ENCODE measurements at regions not wholly inside any gene's neighbourhood (a gene's known extent, or its start where the extent isn't known, plus 50 kb on each side); places are given as distances from the start of the nearest gene placed in this dataset.

- no peak overlapping the region for H3K27ac ChIP-seq (ENCODE audit: low read depth in 1 of 2, low read length in 2 of 2)
- no peaks in the 10 kb centered on the region for H3K4me1 ChIP-seq (ENCODE audit: control insufficient read depth in 4 of 4, insufficient read depth in 4 of 4, low read length in 3 of 4)
- H3K27me3 ChIP-seq (ENCODE audit: control insufficient read depth in 4 of 4, insufficient read depth in 4 of 4, low read length in 3 of 4): no peaks in the 10 kb centered on the region
- no peak for DNase-seq (ENCODE audit: low spot score)
- H3K9me3 ChIP-seq (ENCODE audit: control insufficient read depth in 4 of 4, low read length in 3 of 4): peaks cover 0 to 4% (median 0%) of the 10 kb centered on the region in 4 donors
- H3K4me3 ChIP-seq (ENCODE audit: low read depth in 1 of 3, low read length in 3 of 3): no peak overlapping the region
- no peak overlapping the region for H3K9ac ChIP-seq (ENCODE audit: low read depth in 1 of 2, low read length in 2 of 2)
- H3K36me3 ChIP-seq (ENCODE audit: control insufficient read depth in 4 of 4, insufficient read depth in 3 of 4, low read depth in 1 of 4, low read length in 3 of 4): no peaks in the 10 kb centered on the region
- no peak for TF ChIP-seq HNF4G (IDR thresholded peaks at IDR 0.05)
- TF ChIP-seq MAX (IDR thresholded peaks at IDR 0.05): no peak
Observed at GRCh38 chr11:111026241-111026640, 219.3 kb upstream of the POU2AF2 start.

GRCh38 chr11:111021131-111021530, 224.4 kb upstream of the POU2AF2 start:
- H3K4me3 ChIP-seq (ENCODE audit: low read depth in 1 of 3, low read length in 3 of 3): no peak overlapping the region
- TF ChIP-seq RXRA (IDR thresholded peaks at IDR 0.05) (no peak), HNF4A (conservative IDR thresholded peaks at IDR 0.05) (no peak), FOXA2 (IDR thresholded peaks at IDR 0.05) (no peak), NR2F2 (IDR thresholded peaks at IDR 0.05) (no peak), JUND (IDR thresholded peaks at IDR 0.05) (no peak), EGR1 (IDR thresholded peaks at IDR 0.05; ENCODE audit: low read depth in 2 of 2) (no peak)
- H3K36me3 ChIP-seq (ENCODE audit: control insufficient read depth in 4 of 4, insufficient read depth in 3 of 4, low read depth in 1 of 4, low read length in 3 of 4): no peaks in the 10 kb centered on the region
- H3K9me3 ChIP-seq (ENCODE audit: control insufficient read depth in 4 of 4, low read length in 3 of 4): no peaks in the 10 kb centered on the region
- no peaks in the 10 kb centered on the region for H3K27me3 ChIP-seq (ENCODE audit: control insufficient read depth in 4 of 4, insufficient read depth in 4 of 4, low read length in 3 of 4)
- WGBS: 83% methylated on average over 5 of the region's 5 CpGs
- DNase-seq (ENCODE audit: low spot score): no peak
- no peaks in the 10 kb centered on the region for H3K4me1 ChIP-seq (ENCODE audit: control insufficient read depth in 4 of 4, insufficient read depth in 4 of 4, low read length in 3 of 4)
- H3K27ac ChIP-seq (ENCODE audit: low read depth in 1 of 2, low read length in 2 of 2): no peak overlapping the region
- no peak overlapping the region for H3K9ac ChIP-seq (ENCODE audit: low read depth in 1 of 2, low read length in 2 of 2)

- no peak overlapping the region for H3K9ac ChIP-seq (ENCODE audit: low read depth in 1 of 2, low read length in 2 of 2)
- no peaks in the 10 kb centered on the region for H3K4me1 ChIP-seq (ENCODE audit: control insufficient read depth in 4 of 4, insufficient read depth in 4 of 4, low read length in 3 of 4)
- no peaks in the 10 kb centered on the region for H3K9me3 ChIP-seq (ENCODE audit: control insufficient read depth in 4 of 4, low read length in 3 of 4)
- no peaks in the 10 kb centered on the region for H3K27me3 ChIP-seq (ENCODE audit: control insufficient read depth in 4 of 4, insufficient read depth in 4 of 4, low read length in 3 of 4)
- H3K36me3 ChIP-seq (ENCODE audit: control insufficient read depth in 4 of 4, insufficient read depth in 3 of 4, low read depth in 1 of 4, low read length in 3 of 4): no peaks in the 10 kb centered on the region
- DNase-seq (ENCODE audit: low spot score): no peak
- no peak overlapping the region for H3K27ac ChIP-seq (ENCODE audit: low read depth in 1 of 2, low read length in 2 of 2)
- WGBS: 70% methylated on average over 10 of the region's 10 CpGs
- H3K4me3 ChIP-seq (ENCODE audit: low read depth in 1 of 3, low read length in 3 of 3): no peak overlapping the region
- no peak for TF ChIP-seq GABPA (IDR thresholded peaks at IDR 0.05 in 1 of 2, conservative IDR thresholded peaks at IDR 0.05 in 1 of 2)
- peak in 1 of 2 donors; percentile 6 for TF ChIP-seq RXRA (IDR thresholded peaks at IDR 0.05)
- TF ChIP-seq ATF3 (IDR thresholded peaks at IDR 0.05): no peak
- TF ChIP-seq HNF4A (conservative IDR thresholded peaks at IDR 0.05): peak in 1 of 2 donors; percentile 29
- no peak for TF ChIP-seq TAF1 (conservative IDR thresholded peaks at IDR 0.05)
- TF ChIP-seq NR2F2 (IDR thresholded peaks at IDR 0.05): no peak
- TF ChIP-seq ZBTB33 (IDR thresholded peaks at IDR 0.05): no peak
- TF ChIP-seq REST (IDR thresholded peaks at IDR 0.05): no peak
Observed at GRCh38 chr11:111019871-111020670, 225.5 kb upstream of the POU2AF2 start.
